Vagina (tissue), 2 donors: ENCODE measurements at regions not wholly inside any gene's neighbourhood (a gene's known extent, or its start where the extent isn't known, plus 50 kb on each side); places are given as distances from the start of the nearest gene placed in this dataset.

Experiments used
- DNase-seq, 2 donors: peaks; one replicate each; pipeline ENCODE4 v3.0.0-alpha.2; 2017; ENCODE audit errors: extremely low spot score in 2 of 2
- H3K27ac ChIP-seq: fragments of 200-600 bp; sonication (generic); one replicate; pipeline ENCODE4 v1.5.1; 2019
- H3K27me3 ChIP-seq: fragments of 200-600 bp; sonication (generic); one replicate; pipeline ENCODE4 v1.5.1; 2019
- H3K36me3 ChIP-seq, 2 donors: fragments of 200-600 bp; sonication (generic); one replicate each; pipeline ENCODE4 v1.5.1; 2017 to 2019
- H3K4me1 ChIP-seq: fragments of 200-600 bp; sonication (generic); one replicate; pipeline ENCODE4 v1.5.1; 2019
- H3K4me3 ChIP-seq, 2 donors: fragments of 200-600 bp; sonication (generic); 1 replicate in 1 of 2; 2 replicates in 1 of 2; pipeline ENCODE4 v1.5.1; 2016 to 2019
- H3K9me3 ChIP-seq: fragments of 200-600 bp; sonication (generic); one replicate; pipeline ENCODE4 v1.5.1; 2019
- POLR2A ChIP-seq, 2 donors: fragments of 450-650 bp; IDR thresholded peaks; one replicate each; pipeline ENCODE4 v1.6.1; 2017; ENCODE audit warnings: antibody characterized with exemption in 2 of 2, mild to moderate bottlenecking in 2 of 2, moderate library complexity in 2 of 2
- POLR2AphosphoS5 ChIP-seq, 2 donors: sonication (generic); formaldehyde crosslinking; IDR thresholded peaks; one replicate each; pipeline ENCODE4 v1.9.0; 2017; ENCODE audit warnings: antibody characterized with exemption in 2 of 2, mild to moderate bottlenecking in 2 of 2, low read depth in 1 of 2; ENCODE audit not compliant: insufficient read depth in 1 of 2
- intact Hi-C: fragments of 100-400 bp; cut with DNase I; formaldehyde crosslinking; loops from one replicate; pipeline ENCODE4 v1.15.1; 2023
- TF ChIP-seq, protein P1 (sequence below), 3 experiments: fragments of 450-650 bp in 2 of 3; fragments of 200-600 bp in 1 of 3; sonication (generic) in 1 of 3; IDR thresholded peaks; one replicate each; pipeline ENCODE4 v1.5.1; 2017 to 2019; ENCODE audit warnings: antibody characterized with exemption in 3 of 3, mild to moderate bottlenecking in 2 of 3, moderate library complexity in 2 of 3

DNA sequence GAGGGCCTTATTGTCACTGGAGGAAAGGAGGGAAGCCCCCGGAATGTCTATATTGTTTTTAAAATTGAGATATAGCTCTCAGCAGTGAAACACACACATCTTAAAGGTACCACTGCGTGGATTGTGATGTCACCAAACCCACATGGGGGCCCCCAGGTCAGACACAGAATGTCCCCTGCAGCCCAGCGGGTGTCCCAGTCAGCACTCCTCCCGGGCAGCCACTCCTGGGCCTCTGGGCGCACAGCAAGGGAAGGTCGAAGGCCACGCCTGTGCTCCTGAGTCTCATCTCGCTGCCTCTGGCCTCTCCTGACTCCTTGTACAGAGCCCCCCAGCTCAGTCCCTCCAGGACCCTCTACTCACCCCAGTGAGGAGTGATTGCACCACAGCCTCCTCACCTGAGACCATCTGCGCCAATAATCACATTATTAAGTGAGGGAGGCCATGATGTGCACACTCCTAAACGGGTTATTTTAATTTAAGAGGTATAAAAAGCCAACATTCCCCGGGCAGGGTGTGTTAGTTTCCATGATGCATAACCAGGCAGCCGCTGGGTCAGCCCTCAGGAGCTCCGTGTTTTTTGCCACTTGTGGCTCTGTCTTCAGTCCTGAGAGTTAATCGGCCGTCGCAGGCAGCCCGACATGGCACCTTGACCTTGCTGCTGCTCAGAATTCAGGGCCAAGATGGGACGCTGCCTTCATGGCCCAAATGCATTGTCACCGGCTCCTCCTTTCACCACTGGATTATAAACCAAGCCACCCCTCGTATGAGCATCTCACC, 1089.3 kb downstream of the BRD1 start:
- H3K4me3 ChIP-seq, result no peak overlapping the region
- H3K9me3 ChIP-seq, result no peaks in the 10 kb centered on the region
- no peaks in the 10 kb centered on the region for H3K36me3 ChIP-seq
- no peak for TF ChIP-seq POLR2A (IDR thresholded peaks at IDR 0.05)
- TF ChIP-seq, protein P1, sequence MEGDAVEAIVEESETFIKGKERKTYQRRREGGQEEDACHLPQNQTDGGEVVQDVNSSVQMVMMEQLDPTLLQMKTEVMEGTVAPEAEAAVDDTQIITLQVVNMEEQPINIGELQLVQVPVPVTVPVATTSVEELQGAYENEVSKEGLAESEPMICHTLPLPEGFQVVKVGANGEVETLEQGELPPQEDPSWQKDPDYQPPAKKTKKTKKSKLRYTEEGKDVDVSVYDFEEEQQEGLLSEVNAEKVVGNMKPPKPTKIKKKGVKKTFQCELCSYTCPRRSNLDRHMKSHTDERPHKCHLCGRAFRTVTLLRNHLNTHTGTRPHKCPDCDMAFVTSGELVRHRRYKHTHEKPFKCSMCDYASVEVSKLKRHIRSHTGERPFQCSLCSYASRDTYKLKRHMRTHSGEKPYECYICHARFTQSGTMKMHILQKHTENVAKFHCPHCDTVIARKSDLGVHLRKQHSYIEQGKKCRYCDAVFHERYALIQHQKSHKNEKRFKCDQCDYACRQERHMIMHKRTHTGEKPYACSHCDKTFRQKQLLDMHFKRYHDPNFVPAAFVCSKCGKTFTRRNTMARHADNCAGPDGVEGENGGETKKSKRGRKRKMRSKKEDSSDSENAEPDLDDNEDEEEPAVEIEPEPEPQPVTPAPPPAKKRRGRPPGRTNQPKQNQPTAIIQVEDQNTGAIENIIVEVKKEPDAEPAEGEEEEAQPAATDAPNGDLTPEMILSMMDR (IDR thresholded peaks at IDR 0.05), result no peak
- no peak for TF ChIP-seq POLR2AphosphoS5 (IDR thresholded peaks at IDR 0.05; ENCODE audit: insufficient read depth in 1 of 2, low read depth in 1 of 2)
- no peak overlapping the region for H3K27ac ChIP-seq
- intact Hi-C loops, result no loop called here
- no peaks in the 10 kb centered on the region for H3K4me1 ChIP-seq
- H3K27me3 ChIP-seq, result no peaks in the 10 kb centered on the region
- DNase-seq, result no peak

DNA sequence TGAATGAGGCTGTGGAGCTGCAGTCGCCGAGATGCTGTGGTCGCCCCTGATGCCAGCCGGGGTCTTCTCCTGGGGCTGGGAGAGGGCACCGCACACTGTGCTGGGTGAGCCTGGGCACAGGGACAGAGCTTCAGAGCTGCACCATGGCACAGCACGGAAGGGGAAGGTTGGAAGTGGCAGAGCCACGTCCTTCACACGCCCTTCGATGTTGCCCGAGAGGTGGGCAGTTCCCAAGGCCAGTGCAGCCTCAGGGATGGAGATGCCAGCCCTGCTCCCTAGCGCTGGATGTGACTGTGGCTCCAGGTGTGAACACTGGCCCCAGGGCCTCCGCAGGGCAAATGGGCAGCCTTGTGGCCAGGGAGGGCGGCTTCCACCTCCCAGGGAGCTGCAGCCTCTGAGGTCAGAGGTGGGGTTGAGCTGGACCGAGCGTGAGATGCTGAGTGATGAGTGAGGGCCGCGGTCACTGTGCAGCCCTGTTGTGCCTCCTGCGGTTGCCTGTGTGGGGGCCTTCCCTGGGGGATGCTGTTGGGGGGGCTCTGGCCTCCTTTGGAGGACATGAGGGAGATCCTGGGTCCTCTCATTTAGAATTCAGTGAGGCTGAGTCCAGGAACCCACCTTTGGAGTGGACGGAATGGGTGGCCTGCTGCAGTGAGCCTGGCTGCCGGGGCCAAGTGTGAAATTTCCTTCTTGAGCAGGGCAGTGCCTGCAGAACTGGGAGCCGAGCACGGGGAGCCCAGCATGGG, 1090.0 kb downstream of the BRD1 start:
- Histone ChIP-seq H3K4me1 (no peaks in the 10 kb centered on the region), H3K4me3 (no peak overlapping the region), H3K9me3 (no peaks in the 10 kb centered on the region), H3K27me3 (no peaks in the 10 kb centered on the region), H3K27ac (no peak overlapping the region), H3K36me3 (no peaks in the 10 kb centered on the region)
- no peak for TF ChIP-seq POLR2AphosphoS5 (IDR thresholded peaks at IDR 0.05; ENCODE audit: insufficient read depth in 1 of 2, low read depth in 1 of 2)
- TF ChIP-seq, protein P1 (IDR thresholded peaks at IDR 0.05), result no peak
- TF ChIP-seq POLR2A (IDR thresholded peaks at IDR 0.05), result no peak
- DNase-seq, result no peak
- intact Hi-C loops, result no loop called here

DNA sequence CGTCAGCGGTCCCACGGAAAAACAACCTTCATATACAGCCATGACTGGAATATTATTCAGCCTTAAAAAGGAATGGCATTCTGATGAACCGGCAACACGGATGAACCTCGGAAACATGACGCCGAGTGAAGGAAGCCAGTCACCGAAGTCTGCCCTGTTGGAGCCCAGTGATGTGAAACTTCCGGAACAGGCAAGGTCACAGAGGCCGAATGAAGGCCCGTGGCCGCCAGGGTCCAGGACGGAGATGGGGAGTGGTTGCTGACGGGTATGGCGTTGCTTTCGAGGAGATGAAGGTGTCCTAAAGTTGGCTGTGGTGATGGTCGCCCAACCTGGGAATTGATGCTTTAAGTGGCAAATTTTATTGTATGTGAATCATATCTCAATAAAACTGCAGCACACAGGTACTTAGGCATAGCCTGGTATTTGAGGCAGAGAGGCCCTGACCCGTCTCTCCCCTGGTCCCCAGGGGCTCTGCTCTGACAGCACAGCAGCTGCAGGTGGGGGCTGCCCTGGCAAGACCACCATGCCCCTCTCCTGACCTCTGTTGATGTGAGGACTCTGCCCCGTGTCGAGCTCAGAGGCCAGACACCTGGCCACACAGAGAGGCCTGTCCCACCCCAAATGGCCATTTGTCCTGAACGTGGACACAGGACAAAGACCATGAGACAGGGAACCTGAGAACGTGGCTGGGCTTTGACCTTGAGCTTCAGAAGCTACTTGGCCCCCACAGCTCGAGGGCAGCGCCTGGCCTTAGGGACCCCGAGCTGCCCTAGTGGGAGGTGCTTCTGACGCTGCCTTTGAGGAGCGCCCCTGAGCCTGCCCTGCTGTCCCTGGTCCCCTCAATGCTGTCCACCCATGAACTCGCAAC, 1090.8 kb downstream of the BRD1 start:
- DNase-seq, result no peak
- intact Hi-C loops, result no loop called here
- Histone ChIP-seq H3K4me1 (no peaks in the 10 kb centered on the region), H3K4me3 (no peak overlapping the region), H3K27me3 (no peaks in the 10 kb centered on the region), H3K27ac (no peak overlapping the region), H3K36me3 (no peaks in the 10 kb centered on the region), H3K9me3 (no peaks in the 10 kb centered on the region)
- TF ChIP-seq, protein P1 (IDR thresholded peaks at IDR 0.05), result no peak
- TF ChIP-seq POLR2A (IDR thresholded peaks at IDR 0.05) (no peak), POLR2AphosphoS5 (IDR thresholded peaks at IDR 0.05; ENCODE audit: insufficient read depth in 1 of 2, low read depth in 1 of 2) (no peak)

DNA sequence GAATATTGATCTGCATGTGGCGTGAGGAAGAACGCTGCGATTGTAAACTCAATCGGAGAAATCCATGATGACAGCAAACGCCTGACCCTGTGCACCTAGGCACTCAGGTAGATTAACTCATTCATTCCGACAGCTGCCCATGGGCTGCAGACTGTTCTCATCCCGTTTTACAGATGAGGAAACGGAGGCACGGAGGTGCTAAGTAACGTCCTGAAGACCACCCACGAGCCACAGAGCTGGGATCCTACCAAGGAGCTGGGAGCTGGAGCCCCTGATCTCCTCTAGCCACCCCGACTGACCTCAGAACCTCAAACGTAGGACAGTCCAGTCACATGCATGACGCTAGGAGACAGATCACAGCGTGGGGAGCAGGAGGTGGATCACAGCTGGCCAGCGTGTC, 1092.7 kb downstream of the BRD1 start:
- H3K27me3 ChIP-seq, result no peaks in the 10 kb centered on the region
- DNase-seq, result no peak
- H3K36me3 ChIP-seq, result no peaks in the 10 kb centered on the region
- intact Hi-C loops, result no loop called here
- no peak for TF ChIP-seq POLR2AphosphoS5 (IDR thresholded peaks at IDR 0.05; ENCODE audit: insufficient read depth in 1 of 2, low read depth in 1 of 2)
- TF ChIP-seq, protein P1 (IDR thresholded peaks at IDR 0.05), result no peak
- H3K27ac ChIP-seq, result no peak overlapping the region
- no peaks in the 10 kb centered on the region for H3K9me3 ChIP-seq
- no peaks in the 10 kb centered on the region for H3K4me1 ChIP-seq
- no peak overlapping the region for H3K4me3 ChIP-seq
